ENCODE measurements at regions not wholly inside any gene's neighbourhood (a gene's known extent, or its start where the extent isn't known, plus 50 kb on each side); places are given as distances from the start of the nearest gene placed in this dataset.

GRCh38 chr2:123916531-123916930, 108.6 kb upstream of the CNTNAP5 start:
- no peak overlapping the region for H3K27ac ChIP-seq
- POLR2A ChIA-PET (ENCODE audit: low non-redundant PET) = no interaction called here
- no peak for TF ChIP-seq CTCF (conservative IDR thresholded peaks at IDR 0.05; ENCODE audit: low read depth)
- no peak for DNase-seq (ENCODE audit: low spot score)
- CTCF ChIA-PET = interaction anchor here (0.6 kb wide), 1 partner anchor 253 kb away, joined by 3 read pairs; no protein-coding TSS in a partner anchor

GRCh38 chr2:123917241-123917640, 107.8 kb upstream of the CNTNAP5 start:
- POLR2A ChIA-PET (ENCODE audit: low non-redundant PET) = no interaction called here
- no peak for TF ChIP-seq CTCF (conservative IDR thresholded peaks at IDR 0.05; ENCODE audit: low read depth)
- H3K27ac ChIP-seq = no peak overlapping the region
- CTCF ChIA-PET = interaction anchor here (0.6 kb wide), 2 partner anchors 32 to 254 kb away, joined by 3 read pairs; no protein-coding TSS in a partner anchor
- no peak for DNase-seq (ENCODE audit: low spot score)

GRCh38 chr2:123928358-123928757, 96.7 kb upstream of the CNTNAP5 start:
- no peak for TF ChIP-seq CTCF (conservative IDR thresholded peaks at IDR 0.05; ENCODE audit: low read depth)
- POLR2A ChIA-PET (ENCODE audit: low non-redundant PET) = no interaction called here
- no peak for DNase-seq (ENCODE audit: low spot score)
- CTCF ChIA-PET = no interaction called here
- no peak overlapping the region for H3K27ac ChIP-seq

GRCh38 chr2:123935405-123935804, 89.7 kb upstream of the CNTNAP5 start:
- CTCF ChIA-PET = no interaction called here
- H3K27ac ChIP-seq = no peak overlapping the region
- POLR2A ChIA-PET (ENCODE audit: low non-redundant PET) = no interaction called here
- no peak for DNase-seq (ENCODE audit: low spot score)
- TF ChIP-seq CTCF (conservative IDR thresholded peaks at IDR 0.05; ENCODE audit: low read depth) = no peak

- TF ChIP-seq CTCF (conservative IDR thresholded peaks at IDR 0.05; ENCODE audit: low read depth) = no peak
- ChIA-PET POLR2A (ENCODE audit: low non-redundant PET) (no interaction called here), CTCF (no interaction called here)
- no peak overlapping the region for H3K27ac ChIP-seq
- DNase-seq (ENCODE audit: low spot score) = peak; percentile 46
Observed at GRCh38 chr2:123953846-123954245, 71.2 kb upstream of the CNTNAP5 start.

GRCh38 chr2:123958011-123958410, 67.1 kb upstream of the CNTNAP5 start:
- peak; percentile 62 for DNase-seq (ENCODE audit: low spot score)
- H3K27ac ChIP-seq = no peak overlapping the region
- POLR2A ChIA-PET (ENCODE audit: low non-redundant PET) = no interaction called here
- CTCF ChIA-PET = interaction anchor here (0.7 to 0.8 kb wide), 2 partner anchors 47 to 684 kb away, joined by 3 read pairs; no protein-coding TSS in a partner anchor
- no peak for TF ChIP-seq CTCF (conservative IDR thresholded peaks at IDR 0.05; ENCODE audit: low read depth)

- CTCF ChIA-PET = no interaction called here
- no peak for TF ChIP-seq CTCF (conservative IDR thresholded peaks at IDR 0.05; ENCODE audit: low read depth)
- POLR2A ChIA-PET (ENCODE audit: low non-redundant PET) = no interaction called here
- H3K27ac ChIP-seq = no peak overlapping the region
- DNase-seq (ENCODE audit: low spot score) = no peak
Observed at GRCh38 chr2:123961576-123961975, 63.5 kb upstream of the CNTNAP5 start.
